DMS53 treated with DMSO at 0.1 percent for 48 hours (cell line): ENCODE measurements at regions not wholly inside any gene's neighbourhood (a gene's known extent, or its start where the extent isn't known, plus 50 kb on each side); places are given as distances from the start of the nearest gene placed in this dataset.
A peak's percentile ranks its signal among the peaks of the same experiment; 100 is the strongest.

ENCODE experiments used
- DNase-seq: peaks from one replicate; lab custom pipeline; 2025; ENCODE audit not compliant: unreplicated experiment; lab: John Stamatoyannopoulos, UW

- DNase-seq, result no peak
Measured at GRCh38 chr13:91127995-91128394, 219.5 kb upstream of the MIR17HG start.

GRCh38 chr13:91132381-91132780 lies 215.1 kb upstream of the MIR17HG start:
- no peak for DNase-seq

- DNase-seq, result no peak
Measured at GRCh38 chr13:91132786-91133185, 214.7 kb upstream of the MIR17HG start.

DNA sequence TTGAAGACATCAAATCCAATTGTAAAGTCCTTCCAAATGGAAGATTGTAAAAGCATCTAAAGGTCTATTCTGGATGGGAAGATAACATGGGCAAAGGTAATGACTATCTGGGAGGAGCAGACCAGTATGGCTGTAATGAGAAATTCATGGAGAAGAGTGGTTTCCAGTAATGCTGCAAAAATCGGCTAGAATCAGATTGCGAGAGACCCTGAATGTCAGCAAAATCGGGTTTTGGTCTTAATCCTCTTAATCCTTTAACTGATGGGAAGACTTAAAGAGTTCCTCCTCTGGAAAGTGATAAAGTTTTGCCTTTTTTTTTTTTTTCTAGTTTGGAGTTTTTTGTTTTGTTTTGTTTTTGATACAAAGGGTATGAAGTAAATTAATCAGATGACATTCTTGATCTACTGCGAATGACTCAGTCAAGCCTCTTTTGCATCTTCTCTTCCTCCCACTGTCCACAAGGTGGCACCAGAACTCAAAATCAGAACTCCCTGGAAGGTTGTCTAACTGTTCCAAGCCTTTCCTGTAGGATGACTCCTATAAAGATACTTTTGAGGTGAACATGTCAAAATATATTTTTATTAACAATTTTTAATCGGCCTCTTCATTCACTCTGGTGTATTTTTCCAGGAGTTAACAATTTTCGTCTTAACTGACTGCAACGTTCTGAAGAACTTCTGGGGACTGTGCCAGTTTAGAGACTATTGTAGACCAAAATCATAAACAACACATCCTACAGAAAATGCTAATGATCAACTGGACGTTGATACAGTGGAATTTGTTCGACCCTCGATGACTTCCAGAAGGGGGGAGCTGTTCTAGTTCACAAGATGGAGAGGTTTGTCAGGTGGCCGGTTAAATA lies 213.3 kb upstream of the MIR17HG start:
- peak; percentile 21 for DNase-seq

GRCh38 chr13:91134803-91135184 lies 212.7 kb upstream of the MIR17HG start:
- DNase-seq, result no peak

GRCh38 chr13:91135376-91135775 lies 212.1 kb upstream of the MIR17HG start:
- DNase-seq, result no peak

GRCh38 chr13:91135968-91136367 lies 211.5 kb upstream of the MIR17HG start:
- no peak for DNase-seq

GRCh38 chr13:91136806-91137205 lies 210.7 kb upstream of the MIR17HG start:
- no peak for DNase-seq

DNA sequence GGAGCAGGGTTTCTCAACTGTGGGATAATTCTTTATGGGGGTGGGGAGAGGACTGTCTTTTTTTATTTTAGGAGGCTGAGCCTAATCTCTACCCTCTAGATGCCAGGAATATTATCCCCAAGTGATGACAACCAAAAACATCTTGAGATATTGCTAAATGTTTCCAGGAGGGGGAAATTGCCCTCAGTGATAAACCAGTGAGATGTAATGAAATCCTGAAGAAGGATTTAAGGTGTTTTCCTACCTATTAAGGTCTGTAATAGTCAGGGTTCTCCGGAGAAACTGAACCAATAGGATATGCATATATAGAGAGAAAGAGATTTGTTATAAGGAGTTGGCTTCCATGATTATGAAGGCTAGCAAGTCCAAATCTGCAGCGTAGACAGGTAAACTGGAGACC lies 208.3 kb upstream of the MIR17HG start:
- DNase-seq, result no peak

DNA sequence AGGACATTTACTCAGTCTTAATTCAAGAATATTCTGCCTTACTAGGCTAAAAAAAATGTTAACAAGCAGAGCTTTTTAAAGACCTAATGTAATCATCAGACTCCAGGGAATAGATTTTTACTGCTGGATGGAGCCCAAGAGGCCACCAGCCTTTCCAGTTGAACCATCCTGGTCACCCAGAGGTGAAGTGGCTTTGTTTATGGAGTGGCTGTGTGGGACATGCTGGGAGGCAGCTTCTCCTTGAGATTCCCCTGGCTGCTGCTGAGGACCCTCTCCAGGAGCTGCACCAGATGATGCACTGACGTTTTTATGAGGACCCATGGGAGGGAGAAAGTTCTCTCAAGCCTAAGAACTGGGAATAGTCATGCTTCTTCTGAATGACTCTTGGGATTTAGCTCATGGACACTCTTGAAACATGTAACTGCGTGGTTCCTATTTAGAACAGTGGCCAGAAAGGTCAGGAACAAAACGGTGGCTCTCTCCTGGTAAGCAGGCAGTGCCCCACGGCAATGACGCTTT lies 205.9 kb upstream of the MIR17HG start:
- no peak for DNase-seq

- DNase-seq, result peak; percentile 59
Measured at GRCh38 chr13:91142572-91142971, 204.9 kb upstream of the MIR17HG start.

DNA sequence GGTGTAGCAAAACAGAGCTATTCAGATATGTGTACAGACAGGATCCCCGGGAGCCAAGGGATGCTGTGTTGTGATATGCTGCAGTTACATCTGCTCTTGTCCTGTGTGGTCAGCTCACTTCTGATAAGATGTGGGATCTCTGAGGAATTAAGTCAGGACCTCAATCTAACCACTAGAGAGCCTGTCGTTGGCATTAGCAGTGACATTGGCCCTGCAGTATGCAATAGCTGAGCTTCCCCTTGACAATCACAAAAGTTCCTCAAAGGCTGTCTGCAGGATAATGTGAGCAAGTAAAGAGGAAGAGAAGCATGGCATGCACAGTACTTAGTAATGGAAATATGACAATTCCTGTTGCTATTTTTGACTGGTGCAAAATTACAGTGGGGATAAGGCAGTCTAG lies 203.4 kb upstream of the MIR17HG start:
- DNase-seq, result peak; percentile 9

- no peak for DNase-seq
Measured at GRCh38 chr13:91144486-91144885, 203.0 kb upstream of the MIR17HG start.

DNA sequence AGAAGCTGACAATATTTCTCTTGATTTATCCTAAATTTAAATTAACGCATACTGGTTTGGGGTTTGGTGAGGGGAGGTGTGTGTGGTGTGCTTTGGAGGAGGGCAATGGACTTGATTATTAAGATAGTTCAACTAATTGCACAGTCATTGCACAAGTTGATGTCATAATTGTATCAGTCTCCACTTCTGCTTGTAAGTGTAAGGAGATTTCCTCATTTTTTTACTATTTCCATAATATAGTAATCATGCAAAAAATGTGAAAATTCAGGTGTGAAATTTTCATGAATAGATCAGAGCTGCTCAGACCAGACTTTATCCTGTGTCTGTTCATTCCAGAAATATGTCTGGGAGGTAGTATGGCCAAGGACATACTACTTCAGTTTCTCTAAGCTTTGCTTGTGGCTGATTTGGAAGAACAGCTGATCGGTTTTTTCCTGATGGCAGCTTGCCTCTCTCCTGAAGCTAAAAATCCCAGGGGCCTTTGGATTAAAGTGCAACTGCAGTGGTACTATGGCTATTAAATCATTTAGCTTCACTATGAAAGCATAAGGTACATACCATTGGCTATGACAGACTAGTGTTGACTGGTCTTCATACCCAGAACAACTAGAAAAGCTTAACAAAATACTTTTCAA lies 201.8 kb upstream of the MIR17HG start:
- DNase-seq, result no peak

DNA sequence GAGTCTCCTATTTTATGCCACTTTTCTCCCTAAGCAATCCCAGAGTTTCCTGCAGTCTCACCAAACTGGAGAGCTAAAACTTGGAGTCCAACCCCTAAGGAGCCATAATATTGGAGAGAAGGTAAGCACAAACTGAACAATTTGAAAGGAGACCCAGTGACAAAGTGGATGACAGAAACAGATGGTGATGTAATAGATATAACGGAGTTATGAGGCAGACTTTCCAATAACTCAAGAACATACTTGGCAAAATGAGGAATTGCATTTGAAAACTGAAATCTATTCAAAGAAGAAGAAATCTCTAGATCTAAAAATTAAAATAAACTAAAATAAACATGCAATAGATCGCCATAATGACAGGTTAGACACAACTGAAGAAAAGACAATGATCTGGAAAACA lies 200.9 kb upstream of the MIR17HG start:
- DNase-seq, result no peak

GRCh38 chr13:91148098-91148497 lies 199.4 kb upstream of the MIR17HG start:
- no peak for DNase-seq

GRCh38 chr13:91151921-91152320 lies 195.6 kb upstream of the MIR17HG start:
- DNase-seq, result no peak

DNA sequence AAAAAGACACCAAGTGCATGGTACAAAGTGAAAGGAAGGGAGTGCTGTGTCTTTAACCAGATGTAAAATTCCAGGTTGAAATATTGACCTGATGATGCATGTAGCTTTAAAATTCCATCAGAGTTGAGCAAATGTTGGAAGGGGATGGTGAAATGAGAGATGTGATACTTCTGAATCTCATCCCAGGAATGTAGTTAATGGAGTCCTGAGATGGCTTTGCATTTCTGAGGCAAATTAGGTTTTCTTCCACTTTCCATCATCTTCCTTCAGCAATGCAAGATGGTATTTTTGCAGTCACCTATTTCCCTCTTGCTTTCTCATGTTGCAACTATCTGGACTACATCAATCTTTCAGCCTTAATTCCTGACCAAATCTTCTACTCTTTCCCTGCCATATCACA lies 194.1 kb upstream of the MIR17HG start:
- DNase-seq, result no peak

GRCh38 chr13:91154558-91155353 lies 192.7 kb upstream of the MIR17HG start:
- DNase-seq, result no peak

DNA sequence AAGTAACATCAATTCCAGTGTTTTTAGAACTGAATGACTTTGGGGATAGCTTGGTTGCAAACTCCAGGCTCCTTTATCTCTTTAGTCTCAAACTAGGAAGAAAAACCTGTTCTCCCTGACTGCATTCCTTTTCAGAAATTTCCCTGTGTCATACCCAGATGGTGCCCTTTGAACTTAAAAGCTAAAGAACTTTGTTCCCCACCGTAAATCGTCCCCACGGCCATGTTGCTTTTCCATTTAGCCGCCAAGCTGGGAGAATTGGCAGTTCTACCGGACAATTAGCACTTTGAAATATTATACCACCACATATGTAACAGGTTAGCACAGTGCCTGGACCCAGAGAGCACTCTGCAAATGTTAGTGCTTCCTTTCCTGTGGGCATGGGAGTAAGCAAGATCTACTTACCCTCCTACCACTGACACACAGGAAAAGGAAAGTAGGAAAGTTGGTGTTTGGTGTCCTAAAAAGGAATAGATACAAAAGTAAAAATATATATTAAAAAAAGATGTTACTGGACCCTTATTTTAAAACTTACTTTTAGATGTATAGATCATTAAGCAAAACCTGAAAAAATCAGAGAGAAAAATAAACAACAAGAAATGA lies 191.9 kb upstream of the MIR17HG start:
- DNase-seq, result no peak
